Esophagus squamous epithelium (tissue), 4 donors: ENCODE measurements at regions not wholly inside any gene's neighbourhood (a gene's known extent, or its start where the extent isn't known, plus 50 kb on each side); places are given as distances from the start of the nearest gene placed in this dataset.

ENCODE experiments used
- CTCF ChIP-seq, 6 experiments: fragments of 450-650 bp in 4 of 6; fragments of 200-600 bp in 2 of 6; sonication (generic) in 2 of 6; IDR thresholded peaks; one replicate each; pipeline ENCODE4 v1.5.1; 2016 to 2019; ENCODE audit warnings: antibody characterized with exemption in 6 of 6, mild to moderate bottlenecking in 4 of 6, moderate library complexity in 4 of 6
- POLR2A ChIP-seq, 4 donors: fragments of 450-650 bp; IDR thresholded peaks; one replicate each; pipeline ENCODE4 v1.6.1; 2017; ENCODE audit warnings: antibody characterized with exemption in 4 of 4, mild to moderate bottlenecking in 4 of 4, moderate library complexity in 3 of 4

DNA sequence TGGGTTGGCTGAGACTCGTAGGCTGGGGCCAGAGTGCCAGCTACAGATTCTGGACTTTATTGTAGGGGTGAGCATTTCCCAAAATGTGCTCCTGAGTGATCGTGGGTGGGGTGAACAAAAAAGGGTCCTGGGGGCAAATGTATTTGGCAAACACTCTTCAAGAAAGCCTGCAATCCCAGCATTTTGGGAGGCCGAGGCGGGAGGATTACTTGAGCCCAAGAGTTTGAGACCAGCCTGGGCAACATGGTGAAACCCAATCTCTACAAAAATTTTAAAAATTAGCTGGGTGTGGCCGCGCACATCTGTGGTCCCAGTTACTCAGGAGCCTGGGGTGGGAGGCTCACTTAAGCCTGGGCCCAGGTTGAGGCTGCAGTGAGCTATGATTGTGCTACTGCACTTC is 55.5 kb upstream of the CDKN2AIPNL start:
- no peak for TF ChIP-seq CTCF (IDR thresholded peaks at IDR 0.05)
- no peak for TF ChIP-seq POLR2A (IDR thresholded peaks at IDR 0.05)
